ENCODE measurements at regions not wholly inside any gene's neighbourhood (a gene's known extent, or its start where the extent isn't known, plus 50 kb on each side); places are given as distances from the start of the nearest gene placed in this dataset.

DNA sequence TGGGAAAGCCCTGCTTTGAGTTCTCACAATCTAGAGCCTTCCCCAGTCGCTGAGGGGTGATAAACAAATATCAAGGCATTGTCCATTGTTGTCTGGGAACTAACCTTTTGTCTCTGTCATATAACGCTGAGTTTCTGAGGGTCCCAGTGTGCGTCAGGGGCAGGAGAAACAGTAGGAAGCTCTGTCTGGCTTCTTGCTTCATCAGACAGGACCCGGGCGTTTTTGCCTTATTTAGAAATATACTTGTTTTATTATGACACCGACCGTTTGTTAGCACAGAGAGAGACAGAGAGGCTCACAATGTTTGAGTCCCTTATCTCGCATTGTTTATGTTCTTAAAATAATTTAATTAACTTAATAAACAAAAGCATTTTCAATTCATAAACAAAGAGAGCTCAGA lies 204.9 kb upstream of the GAS1 start:
- intact Hi-C loops (cut with micrococcal nuclease; ENCODE audit: unreplicated experiment): no loop called here
- POLR2A ChIA-PET: no interaction called here
- no peaks in the 10 kb centered on the region for H4K20me1 ChIP-seq (ENCODE audit: insufficient read depth, low read length)

DNA sequence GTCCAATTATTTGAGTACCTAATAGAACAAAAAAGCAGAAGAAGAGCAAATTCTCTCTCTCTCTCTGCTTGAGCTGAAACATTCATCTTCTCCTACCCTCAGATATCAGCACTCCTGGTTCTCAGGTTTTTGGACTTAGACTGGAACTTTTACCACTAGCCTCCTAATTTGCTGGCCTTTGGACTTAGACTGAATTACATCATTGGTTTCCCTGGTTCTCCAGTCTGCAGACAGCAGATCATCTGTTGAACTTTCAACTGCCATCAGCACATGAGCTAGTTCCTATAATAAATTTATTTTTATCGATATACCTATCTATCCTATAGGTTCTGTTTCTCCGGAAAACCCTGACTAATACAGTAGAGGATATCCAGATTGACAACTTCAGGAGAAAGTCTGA lies 208.9 kb upstream of the GAS1 start:
- Histone ChIP-seq H3K4me3 (ENCODE audit: low read depth, low read length, poor library complexity, severe bottlenecking) (no peak overlapping the region), H3K9me3 (ENCODE audit: low read length) (no peaks in the 10 kb centered on the region), H3K9me2 (ENCODE audit: insufficient read depth, low read length) (no peaks in the 10 kb centered on the region), H3K36me3 (ENCODE audit: insufficient read depth, low read length) (no peaks in the 10 kb centered on the region), H3K79me2 (ENCODE audit: insufficient read depth, low read depth, low read length) (no peaks in the 10 kb centered on the region), H2AFZ (ENCODE audit: low read length) (no peak overlapping the region), H3K4me2 (ENCODE audit: low read length) (no peak overlapping the region), H3K4me1 (ENCODE audit: insufficient read depth, low read length, poor library complexity, severe bottlenecking) (no peaks in the 10 kb centered on the region), H4K20me1 (ENCODE audit: insufficient read depth, low read length) (no peaks in the 10 kb centered on the region), H3K27ac (ENCODE audit: low read depth, low read length, poor library complexity, severe bottlenecking) (no peak overlapping the region)
- no peak for TF ChIP-seq EZH2phosphoT487 (IDR thresholded peaks at IDR 0.05; ENCODE audit: borderline replicate concordance, low read depth, low read length)
- TF ChIP-seq, protein P1, sequence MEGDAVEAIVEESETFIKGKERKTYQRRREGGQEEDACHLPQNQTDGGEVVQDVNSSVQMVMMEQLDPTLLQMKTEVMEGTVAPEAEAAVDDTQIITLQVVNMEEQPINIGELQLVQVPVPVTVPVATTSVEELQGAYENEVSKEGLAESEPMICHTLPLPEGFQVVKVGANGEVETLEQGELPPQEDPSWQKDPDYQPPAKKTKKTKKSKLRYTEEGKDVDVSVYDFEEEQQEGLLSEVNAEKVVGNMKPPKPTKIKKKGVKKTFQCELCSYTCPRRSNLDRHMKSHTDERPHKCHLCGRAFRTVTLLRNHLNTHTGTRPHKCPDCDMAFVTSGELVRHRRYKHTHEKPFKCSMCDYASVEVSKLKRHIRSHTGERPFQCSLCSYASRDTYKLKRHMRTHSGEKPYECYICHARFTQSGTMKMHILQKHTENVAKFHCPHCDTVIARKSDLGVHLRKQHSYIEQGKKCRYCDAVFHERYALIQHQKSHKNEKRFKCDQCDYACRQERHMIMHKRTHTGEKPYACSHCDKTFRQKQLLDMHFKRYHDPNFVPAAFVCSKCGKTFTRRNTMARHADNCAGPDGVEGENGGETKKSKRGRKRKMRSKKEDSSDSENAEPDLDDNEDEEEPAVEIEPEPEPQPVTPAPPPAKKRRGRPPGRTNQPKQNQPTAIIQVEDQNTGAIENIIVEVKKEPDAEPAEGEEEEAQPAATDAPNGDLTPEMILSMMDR (conservative IDR thresholded peaks at IDR 0.05; ENCODE audit: low read length): no peak
- intact Hi-C loops (cut with micrococcal nuclease; ENCODE audit: unreplicated experiment): no loop called here
- no peak for DNase-seq (ENCODE audit: low spot score)
- ChIA-PET POLR2A (interaction anchor here (1.0 kb wide), 1 partner anchor 95 kb away, joined by 3 read pairs; no protein-coding TSS in a partner anchor), CTCF (ENCODE audit: unreplicated experiment) (no interaction called here)
- BruUV-seq (replicated peaks): no TSS peak

More for the DNA sequence above, 204.9 kb upstream of the GAS1 start:
- H3K9me2 ChIP-seq (ENCODE audit: insufficient read depth, low read length): no peaks in the 10 kb centered on the region
- no peak overlapping the region for H3K4me3 ChIP-seq (ENCODE audit: low read depth, low read length, poor library complexity, severe bottlenecking)
- no peak overlapping the region for H2AFZ ChIP-seq (ENCODE audit: low read length)
- no peak for TF ChIP-seq EZH2phosphoT487 (IDR thresholded peaks at IDR 0.05; ENCODE audit: borderline replicate concordance, low read depth, low read length)
- TF ChIP-seq, protein P1 (conservative IDR thresholded peaks at IDR 0.05; ENCODE audit: low read length): no peak
- no peaks in the 10 kb centered on the region for H3K36me3 ChIP-seq (ENCODE audit: insufficient read depth, low read length)
- H3K4me1 ChIP-seq (ENCODE audit: insufficient read depth, low read length, poor library complexity, severe bottlenecking): no peaks in the 10 kb centered on the region
- H3K9me3 ChIP-seq (ENCODE audit: low read length): no peaks in the 10 kb centered on the region
- BruUV-seq (replicated peaks): no TSS peak
- no peak overlapping the region for H3K4me2 ChIP-seq (ENCODE audit: low read length)
- CTCF ChIA-PET (ENCODE audit: unreplicated experiment): no interaction called here
- H3K79me2 ChIP-seq (ENCODE audit: insufficient read depth, low read depth, low read length): no peaks in the 10 kb centered on the region
- H3K27ac ChIP-seq (ENCODE audit: low read depth, low read length, poor library complexity, severe bottlenecking): no peak overlapping the region
- no peak for DNase-seq (ENCODE audit: low spot score)

DNA sequence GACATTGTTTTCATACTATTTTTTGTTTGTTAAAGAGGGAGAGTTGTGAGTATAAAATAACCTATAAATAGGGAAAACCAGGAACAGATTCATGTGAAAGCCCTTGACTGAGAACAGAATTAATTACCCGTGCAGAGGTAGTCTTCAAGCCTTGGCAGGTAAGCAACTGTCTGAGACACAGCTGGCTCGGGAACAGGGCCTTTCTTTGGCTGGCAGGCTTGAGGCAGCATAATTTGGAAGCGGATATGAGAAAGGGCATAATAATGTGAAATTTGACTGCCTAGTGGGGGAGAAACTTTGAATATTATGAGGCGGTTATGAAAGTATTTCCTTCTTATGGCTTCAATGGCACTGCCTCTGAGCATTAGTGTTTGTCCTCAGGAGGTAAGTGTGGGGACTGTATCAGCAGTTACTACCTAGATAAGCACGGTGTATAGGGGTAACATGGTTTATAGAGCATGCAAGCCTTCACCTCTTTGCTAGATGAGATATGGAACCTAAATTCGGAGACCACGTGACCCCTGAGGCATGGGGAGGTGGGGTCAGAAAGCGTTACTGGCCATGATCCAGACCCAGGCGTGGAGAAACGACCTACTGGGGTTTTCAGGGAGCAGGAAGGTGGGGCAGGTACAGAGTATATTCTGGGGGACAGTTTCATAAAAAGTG lies 210.2 kb upstream of the GAS1 start:
- POLR2A ChIA-PET: interaction anchor here (1.0 kb wide), 1 partner anchor 96 kb away, joined by 3 read pairs; no protein-coding TSS in a partner anchor
- H3K9me3 ChIP-seq (ENCODE audit: low read length): no peaks in the 10 kb centered on the region
- no peak overlapping the region for H3K4me2 ChIP-seq (ENCODE audit: low read length)
- H3K4me3 ChIP-seq (ENCODE audit: low read depth, low read length, poor library complexity, severe bottlenecking): no peak overlapping the region
- H4K20me1 ChIP-seq (ENCODE audit: insufficient read depth, low read length): no peaks in the 10 kb centered on the region
- no peaks in the 10 kb centered on the region for H3K36me3 ChIP-seq (ENCODE audit: insufficient read depth, low read length)
- intact Hi-C loops (cut with micrococcal nuclease; ENCODE audit: unreplicated experiment): no loop called here
- no peak for DNase-seq (ENCODE audit: low spot score)
- H3K79me2 ChIP-seq (ENCODE audit: insufficient read depth, low read depth, low read length): no peaks in the 10 kb centered on the region
- no TSS peak for BruUV-seq (replicated peaks)
- CTCF ChIA-PET (ENCODE audit: unreplicated experiment): interaction anchor here (0.6 kb wide), 1 partner anchor 49 kb away, joined by 3 read pairs; no protein-coding TSS in a partner anchor
- TF ChIP-seq, protein P1 (conservative IDR thresholded peaks at IDR 0.05; ENCODE audit: low read length): no peak
- no peak for TF ChIP-seq EZH2phosphoT487 (IDR thresholded peaks at IDR 0.05; ENCODE audit: borderline replicate concordance, low read depth, low read length)
- H3K4me1 ChIP-seq (ENCODE audit: insufficient read depth, low read length, poor library complexity, severe bottlenecking): no peaks in the 10 kb centered on the region
- H3K9me2 ChIP-seq (ENCODE audit: insufficient read depth, low read length): no peaks in the 10 kb centered on the region
- no peak overlapping the region for H2AFZ ChIP-seq (ENCODE audit: low read length)
- H3K27ac ChIP-seq (ENCODE audit: low read depth, low read length, poor library complexity, severe bottlenecking): no peak overlapping the region

Data from OCI-LY7 (cell line).